Activated CD4-positive, alpha-beta T cell treated with anti-CD3 and anti-CD28 coated beads for 1 hour (primary cell): ENCODE measurements at regions not wholly inside any gene's neighbourhood (a gene's known extent, or its start where the extent isn't known, plus 50 kb on each side); places are given as distances from the start of the nearest gene placed in this dataset.
"Not testable (repeated sequence)": the region's sequence is repeated elsewhere in the genome, so short reads cannot be mapped to it uniquely, and the experiment has no call there.

ENCODE experiments used
- DNase-seq: peaks from one replicate; pipeline ENCODE4 v3.0.0-alpha.2; 2020

GRCh38 chrX:39418731-39419638, 617.7 kb downstream of the MID1IP1 start:
- no peak for DNase-seq

GRCh38 chrX:39421006-39421405, 619.7 kb downstream of the MID1IP1 start:
- no peak for DNase-seq

- DNase-seq = no peak
Observed at GRCh38 chrX:39425124-39425806, 624.0 kb downstream of the MID1IP1 start.

GRCh38 chrX:39426101-39426500, 624.8 kb downstream of the MID1IP1 start:
- no peak for DNase-seq

GRCh38 chrX:39427492-39427891, 626.2 kb downstream of the MID1IP1 start:
- no peak for DNase-seq

GRCh38 chrX:39427906-39428305, 626.6 kb downstream of the MID1IP1 start:
- no peak for DNase-seq

GRCh38 chrX:39430551-39430950, 629.3 kb downstream of the MID1IP1 start:
- DNase-seq = no peak

GRCh38 chrX:39431893-39432292, 630.6 kb downstream of the MID1IP1 start:
- no peak for DNase-seq

- DNase-seq = not testable (repeated sequence)
Observed at GRCh38 chrX:39434671-39435070, 633.4 kb downstream of the MID1IP1 start.

GRCh38 chrX:39436538-39436937, 635.3 kb downstream of the MID1IP1 start:
- not testable (repeated sequence) for DNase-seq

GRCh38 chrX:39437670-39438441, 636.6 kb downstream of the MID1IP1 start:
- no peak for DNase-seq

- DNase-seq = no peak
Observed at GRCh38 chrX:39438603-39439602, 637.6 kb downstream of the MID1IP1 start.

GRCh38 chrX:39439906-39440798, 638.9 kb downstream of the MID1IP1 start:
- no peak for DNase-seq

GRCh38 chrX:39440799-39441284, 639.6 kb downstream of the MID1IP1 start:
- DNase-seq = no peak

GRCh38 chrX:39442332-39442731, 641.1 kb downstream of the MID1IP1 start:
- DNase-seq = no peak

- DNase-seq = no peak
Observed at GRCh38 chrX:39443240-39443639, 642.0 kb downstream of the MID1IP1 start.

GRCh38 chrX:39445336-39445735, 644.1 kb downstream of the MID1IP1 start:
- peak; percentile 12 for DNase-seq

- no peak for DNase-seq
Observed at GRCh38 chrX:39449352-39449751, 648.1 kb downstream of the MID1IP1 start.

- DNase-seq = no peak
Observed at GRCh38 chrX:39450234-39450977, 647.4 kb downstream of the BCOR start.

GRCh38 chrX:39451046-39451445, 646.7 kb downstream of the BCOR start:
- DNase-seq = no peak
